Osteocyte (in vitro differentiated cells): ENCODE measurements at regions not wholly inside any gene's neighbourhood (a gene's known extent, or its start where the extent isn't known, plus 50 kb on each side); places are given as distances from the start of the nearest gene placed in this dataset.

Experiments used
- DNase-seq: peaks from one replicate; pipeline ENCODE4 v3.0.0; 2021; ENCODE audit warnings: mixed read lengths; ENCODE audit not compliant: unreplicated experiment; ENCODE audit errors: extremely low spot score
- H3K27ac Mint-ChIP-seq: one replicate; pipeline ENCODE4 v1.8.0; 2021; ENCODE audit warnings: mild to moderate bottlenecking, mixed read lengths; ENCODE audit not compliant: unreplicated experiment
- H3K27me3 Mint-ChIP-seq: one replicate; pipeline ENCODE4 v1.8.0; 2021; ENCODE audit warnings: mixed read lengths; ENCODE audit not compliant: unreplicated experiment
- H3K36me3 Mint-ChIP-seq: one replicate; pipeline ENCODE4 v1.8.0; 2021; ENCODE audit warnings: mixed read lengths; ENCODE audit not compliant: unreplicated experiment
- H3K4me1 Mint-ChIP-seq: one replicate; pipeline ENCODE4 v1.8.0; 2021; ENCODE audit warnings: mixed read lengths; ENCODE audit not compliant: unreplicated experiment
- H3K4me3 Mint-ChIP-seq: one replicate; pipeline ENCODE4 v1.8.0; 2021; ENCODE audit warnings: mild to moderate bottlenecking, moderate library complexity, mixed read lengths; ENCODE audit not compliant: unreplicated experiment
- H3K9me3 Mint-ChIP-seq: one replicate; pipeline ENCODE4 v1.8.0; 2021; ENCODE audit warnings: mixed read lengths; ENCODE audit not compliant: unreplicated experiment
- CTCF ChIP-seq: fragments of 200-600 bp; sonication (generic); IDR thresholded peaks from 2 replicates; pipeline ENCODE4 v1.5.0; 2021; ENCODE audit warnings: antibody characterized with exemption, mild to moderate bottlenecking, moderate library complexity

GRCh38 chr2:21658907-21659477, 535.2 kb downstream of the TDRD15 start:
- Mint-ChIP-seq H3K27ac (no peak overlapping the region), H3K4me3 (no peak overlapping the region), H3K27me3 (no peaks in the 10 kb centered on the region), H3K9me3 (no peaks in the 10 kb centered on the region), H3K36me3 (no peaks in the 10 kb centered on the region), H3K4me1 (no peaks in the 10 kb centered on the region)
- TF ChIP-seq CTCF: no peak
- no peak for DNase-seq

- DNase-seq: no peak
- H3K4me3 Mint-ChIP-seq: no peak overlapping the region
- H3K27me3 Mint-ChIP-seq: no peaks in the 10 kb centered on the region
- no peaks in the 10 kb centered on the region for H3K9me3 Mint-ChIP-seq
- H3K4me1 Mint-ChIP-seq: no peaks in the 10 kb centered on the region
- no peak for TF ChIP-seq CTCF
- H3K36me3 Mint-ChIP-seq: no peaks in the 10 kb centered on the region
- no peak overlapping the region for H3K27ac Mint-ChIP-seq
Observed at GRCh38 chr2:21664083-21664482, 540.3 kb downstream of the TDRD15 start.

- no peak overlapping the region for H3K27ac Mint-ChIP-seq
- H3K4me3 Mint-ChIP-seq: no peak overlapping the region
- no peak for DNase-seq
- H3K27me3 Mint-ChIP-seq: no peaks in the 10 kb centered on the region
- no peak for TF ChIP-seq CTCF
- H3K9me3 Mint-ChIP-seq: peaks cover 5% of the 10 kb centered on the region
- no peaks in the 10 kb centered on the region for H3K36me3 Mint-ChIP-seq
- H3K4me1 Mint-ChIP-seq: no peaks in the 10 kb centered on the region
Observed at GRCh38 chr2:21667638-21668037, 543.9 kb downstream of the TDRD15 start.

- H3K4me1 Mint-ChIP-seq: no peaks in the 10 kb centered on the region
- TF ChIP-seq CTCF: no peak
- H3K9me3 Mint-ChIP-seq: peaks cover 5% of the 10 kb centered on the region
- no peak overlapping the region for H3K27ac Mint-ChIP-seq
- no peaks in the 10 kb centered on the region for H3K27me3 Mint-ChIP-seq
- no peak for DNase-seq
- H3K4me3 Mint-ChIP-seq: no peak overlapping the region
- H3K36me3 Mint-ChIP-seq: no peaks in the 10 kb centered on the region
Observed at GRCh38 chr2:21668078-21668710, 544.4 kb downstream of the TDRD15 start.

- Mint-ChIP-seq H3K9me3 (peaks cover 30% of the 10 kb centered on the region), H3K36me3 (no peaks in the 10 kb centered on the region), H3K27ac (no peak overlapping the region), H3K4me3 (no peak overlapping the region), H3K4me1 (no peaks in the 10 kb centered on the region), H3K27me3 (no peaks in the 10 kb centered on the region)
- DNase-seq: no peak
- no peak for TF ChIP-seq CTCF
Observed at GRCh38 chr2:21676041-21676440, 552.3 kb downstream of the TDRD15 start.
